HG02852 (cell line): ENCODE measurements at regions not wholly inside any gene's neighbourhood (a gene's known extent, or its start where the extent isn't known, plus 50 kb on each side); places are given as distances from the start of the nearest gene placed in this dataset.

Source experiments
- ATAC-seq: cut with Tn5 transposase; IDR thresholded peaks from one replicate; pipeline ENCODE4 v1.9.1; 2021; ENCODE audit warnings: mild to moderate bottlenecking, moderate library complexity; ENCODE audit not compliant: unreplicated experiment

DNA sequence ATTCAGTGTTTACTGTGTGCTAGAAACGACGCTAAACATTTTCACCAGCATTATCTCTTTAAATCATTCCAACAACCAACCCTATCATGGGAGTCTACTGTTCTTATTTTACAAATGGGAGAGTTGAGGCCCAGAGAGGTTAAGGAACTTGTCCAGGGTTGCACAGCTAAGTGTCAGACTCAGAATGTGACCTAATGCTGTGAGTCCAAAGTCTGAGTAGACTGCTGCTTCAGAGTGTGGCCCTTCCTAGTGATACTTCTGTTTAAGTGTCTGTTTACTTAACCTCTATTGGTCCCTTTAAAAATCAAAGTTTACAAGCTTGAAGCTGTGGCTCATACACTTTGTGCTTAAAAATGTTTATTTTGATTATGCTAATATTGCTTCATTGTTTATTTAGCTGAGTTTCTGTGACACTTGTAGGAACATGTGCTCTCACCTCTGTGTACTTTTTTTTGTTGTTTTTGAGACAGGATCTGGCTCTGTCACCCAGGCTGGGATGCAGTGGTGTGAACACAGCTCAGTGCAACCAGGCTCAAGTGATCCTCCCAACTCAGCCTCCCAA is 84.4 kb upstream of the SYPL1 start:
- no peak for ATAC-seq

DNA sequence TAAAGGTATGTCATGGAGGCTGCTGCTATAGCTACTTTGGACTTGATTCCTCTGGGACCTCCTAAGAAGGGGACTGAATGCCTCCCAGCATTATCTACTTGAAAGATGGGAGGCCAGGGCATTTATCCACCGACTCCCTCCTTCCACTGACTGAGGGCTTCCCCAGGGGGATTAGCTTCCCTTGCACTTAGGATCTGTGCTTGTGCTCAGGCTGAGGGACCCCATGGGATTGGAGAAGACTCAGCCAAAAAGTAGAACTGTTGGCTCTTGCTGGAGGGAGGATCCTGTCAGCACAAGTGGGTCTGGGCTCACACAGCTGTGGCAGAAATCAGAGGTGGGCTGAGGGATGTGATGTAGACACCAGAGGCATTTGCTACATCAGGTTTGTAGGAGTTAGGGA is 81.5 kb upstream of the SYPL1 start:
- ATAC-seq: no peak

DNA sequence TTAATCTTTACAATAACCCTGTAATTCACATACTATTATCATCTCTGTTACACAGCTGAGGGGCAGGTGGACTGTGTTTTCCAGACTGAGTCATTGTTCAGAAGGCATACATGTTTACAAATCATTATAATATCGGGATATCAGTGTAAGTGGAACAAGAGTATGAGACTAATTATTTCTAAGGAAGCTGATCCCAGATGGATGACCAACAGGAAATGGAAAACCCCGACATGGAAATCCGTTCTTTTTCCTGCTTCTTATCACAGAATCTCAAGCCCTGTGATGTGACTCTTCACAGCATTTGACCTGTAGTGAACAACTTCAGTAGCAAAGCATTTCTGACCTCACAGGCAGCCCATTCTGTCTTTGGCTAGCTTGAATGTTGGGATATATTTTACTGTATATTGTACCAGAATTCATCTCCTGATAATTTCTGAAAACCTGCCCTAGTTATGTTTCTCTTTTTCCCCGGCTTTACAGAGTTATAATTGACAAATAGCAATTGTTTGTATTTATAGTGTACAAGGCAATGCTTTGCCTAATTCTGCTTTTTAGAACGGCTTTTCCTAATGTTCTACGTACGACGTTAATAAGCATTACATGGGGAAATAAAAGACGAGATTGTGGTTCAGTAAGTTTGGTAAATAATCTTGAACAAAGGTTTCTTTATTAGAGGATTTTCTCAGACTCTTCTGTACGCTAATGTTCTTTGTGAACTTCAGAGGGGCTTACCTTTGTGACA is 78.6 kb upstream of the SYPL1 start:
- no peak for ATAC-seq

DNA sequence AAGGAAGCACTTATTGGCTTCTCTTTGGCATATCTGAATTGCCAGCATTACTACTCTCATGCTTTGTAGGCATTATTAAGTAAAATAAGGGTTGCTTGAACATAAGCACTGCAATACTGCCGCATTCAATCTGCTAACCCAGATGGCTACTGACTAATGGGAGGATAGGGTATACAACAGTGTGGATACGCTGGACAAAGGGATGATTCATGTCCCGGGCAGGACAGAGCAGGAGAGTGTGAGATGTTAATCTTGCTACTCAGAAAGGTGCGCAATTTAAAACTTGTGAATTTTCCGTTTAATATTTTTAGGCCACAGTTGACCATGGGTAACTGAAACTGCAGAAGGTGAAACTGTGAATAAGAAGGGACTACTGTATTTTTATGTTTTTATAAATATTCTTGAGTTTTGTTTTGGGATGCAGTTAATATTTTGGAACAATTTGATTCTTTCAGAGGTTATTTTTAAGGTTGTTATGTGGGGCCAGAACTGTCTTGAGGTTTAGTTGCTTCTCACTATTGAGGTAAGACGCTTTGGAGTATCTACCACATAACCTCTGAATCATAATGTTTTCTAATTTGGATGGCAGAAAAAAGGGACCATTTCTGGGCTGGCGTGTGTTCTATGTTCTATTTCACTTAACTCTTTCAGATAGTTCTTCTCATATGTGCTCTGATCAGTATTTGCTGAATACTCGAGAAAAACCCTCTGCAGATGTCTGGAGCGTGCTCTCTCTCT is 75.7 kb upstream of the SYPL1 start:
- no peak for ATAC-seq

DNA sequence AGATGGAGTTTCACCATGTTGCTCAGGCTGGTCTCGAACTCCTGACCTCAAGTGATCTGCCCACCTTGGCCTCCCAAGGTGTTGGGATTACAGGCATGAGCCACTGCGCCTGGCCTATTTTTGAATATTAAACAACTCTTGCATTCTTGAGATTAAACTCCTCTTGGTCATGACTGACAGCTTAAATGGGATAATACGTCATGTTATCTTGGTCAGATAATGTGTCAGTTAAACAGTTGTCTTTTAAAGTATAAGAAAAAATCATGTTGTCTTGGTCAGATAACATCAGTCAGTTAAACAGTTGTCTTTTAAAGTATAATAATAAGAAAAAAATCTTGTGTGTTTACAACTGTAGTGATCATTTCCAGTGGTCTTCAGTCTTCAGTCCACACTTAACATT is 73.6 kb upstream of the SYPL1 start:
- no peak for ATAC-seq

DNA sequence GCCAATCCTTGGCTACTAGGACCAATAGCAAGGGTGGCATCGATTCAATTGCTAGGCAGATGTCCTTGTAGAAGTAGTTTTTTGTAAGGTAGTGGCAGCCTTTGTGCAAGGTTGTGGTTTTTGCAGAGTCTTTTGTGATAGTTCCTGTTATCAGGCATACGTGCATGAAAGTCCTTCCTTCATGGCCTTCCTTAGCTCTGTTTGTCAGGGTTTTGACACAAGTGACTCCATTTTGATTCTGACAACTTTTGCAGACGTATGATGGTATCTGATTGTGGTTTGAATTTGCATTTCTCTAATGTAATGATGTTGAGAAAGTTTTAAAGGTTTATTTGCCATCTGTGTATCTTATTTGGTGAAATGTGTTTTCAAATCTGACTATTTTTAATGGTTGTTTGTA is 71.8 kb upstream of the SYPL1 start:
- no peak for ATAC-seq

DNA sequence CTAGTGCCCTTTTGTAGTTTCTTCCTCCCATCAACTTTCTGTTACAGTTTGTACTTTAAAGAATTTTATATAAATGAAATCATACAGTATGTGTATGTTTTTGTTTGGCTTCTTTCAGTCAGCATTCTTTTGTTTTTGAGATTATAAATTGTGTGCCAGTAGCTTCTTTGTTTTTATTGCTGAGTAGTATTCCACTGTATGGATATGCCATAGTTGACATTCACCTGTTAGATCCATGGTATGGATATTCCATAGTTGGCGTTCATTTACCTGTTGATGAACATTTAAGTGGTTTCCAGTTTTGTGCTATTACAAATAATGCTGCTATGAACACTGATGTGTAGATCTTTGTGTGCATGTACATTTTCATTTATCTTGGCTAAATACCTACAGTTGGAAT is 70.8 kb upstream of the SYPL1 start:
- ATAC-seq: no peak

DNA sequence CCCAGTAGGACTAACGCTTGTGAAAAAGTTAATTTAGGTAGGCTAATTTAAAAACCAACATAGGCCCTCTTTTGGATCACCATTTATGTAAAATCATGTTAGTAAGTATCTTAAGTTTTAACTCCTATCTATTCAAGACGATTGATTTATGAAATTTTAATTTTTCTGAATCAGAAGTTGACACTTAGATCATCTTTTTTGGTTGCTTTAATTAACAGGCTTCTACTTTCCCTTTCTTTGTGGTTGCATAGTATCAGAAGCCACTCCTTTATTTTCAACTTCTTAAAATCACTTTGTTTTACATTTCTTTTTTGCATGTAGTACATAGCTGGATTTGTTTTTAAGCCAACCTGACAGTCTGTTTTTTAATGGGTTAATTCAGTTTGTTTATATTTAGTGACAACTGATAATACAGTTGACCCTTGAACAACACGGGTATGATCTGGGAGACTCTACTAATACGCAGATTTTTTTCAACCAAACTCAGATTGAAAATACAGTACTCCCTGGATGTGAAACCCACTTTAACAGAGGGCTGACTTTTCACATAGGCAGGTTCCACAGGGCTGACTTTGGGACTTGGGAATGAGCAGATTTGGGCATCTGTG is 69.7 kb upstream of the SYPL1 start:
- ATAC-seq: no peak

DNA sequence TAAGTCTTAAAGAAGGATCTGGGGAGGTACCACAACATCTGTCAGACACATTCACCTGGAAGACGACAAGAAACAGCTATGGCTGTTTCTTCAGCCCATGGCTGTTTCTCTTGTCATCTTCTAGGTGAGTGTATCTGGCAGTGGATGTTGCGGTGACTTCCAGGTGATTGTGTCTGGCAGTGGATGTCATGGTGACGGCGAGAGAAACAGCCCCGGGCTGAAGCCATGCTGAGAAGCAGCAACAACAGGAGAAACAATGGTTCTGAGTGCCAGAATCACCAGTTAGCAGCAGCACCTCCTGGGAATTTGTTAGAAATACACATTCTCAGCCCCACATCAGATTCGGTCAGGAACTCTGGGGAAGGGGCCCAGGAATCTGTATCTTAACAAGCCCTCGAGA is 68.6 kb upstream of the SYPL1 start:
- ATAC-seq: no peak

DNA sequence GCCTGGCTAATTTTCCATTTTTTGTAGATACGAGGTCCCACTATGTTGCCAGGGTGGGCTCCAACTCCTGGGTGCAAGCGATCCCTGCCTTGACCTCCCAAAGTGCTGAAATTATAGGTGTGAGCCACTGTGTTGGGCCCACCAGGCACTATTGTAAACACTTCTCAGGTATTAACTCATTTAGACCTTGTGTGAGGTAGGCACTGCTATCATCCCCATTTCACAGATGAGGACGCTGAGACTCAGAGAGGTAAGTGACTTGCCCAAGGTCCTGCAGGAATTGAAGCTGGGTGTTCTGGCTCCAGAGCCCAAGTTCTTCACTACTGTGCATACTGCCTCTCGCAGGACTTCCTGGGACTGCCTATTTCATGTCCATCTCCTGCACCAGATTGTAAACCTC is 67.1 kb upstream of the SYPL1 start:
- no peak for ATAC-seq

DNA sequence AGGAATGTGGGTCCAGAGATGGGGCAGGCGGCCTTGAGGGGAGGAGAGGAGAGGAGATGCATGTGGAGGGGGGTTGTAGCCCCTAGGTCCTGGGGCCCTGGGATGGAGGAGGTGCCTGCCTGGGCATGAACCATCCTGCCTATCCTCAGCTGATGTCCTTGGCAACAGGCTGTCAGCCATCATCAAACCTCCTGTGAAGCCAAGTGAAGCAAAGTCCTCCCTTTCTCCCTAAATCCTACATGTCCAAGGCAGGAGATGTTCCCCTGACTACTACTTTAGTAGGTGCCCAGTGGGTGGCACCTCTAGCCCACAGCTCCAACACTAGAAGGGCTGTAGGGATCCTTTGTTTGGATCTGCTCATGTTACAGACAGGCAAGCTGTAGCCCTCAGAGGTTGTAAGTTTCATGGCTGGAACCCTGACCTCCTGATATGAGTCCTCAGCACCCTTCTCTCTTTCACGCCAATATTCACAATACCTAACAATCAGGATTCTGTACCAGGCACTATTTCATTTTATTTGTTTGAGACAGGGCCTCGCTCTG is 66.6 kb upstream of the SYPL1 start:
- no peak for ATAC-seq

DNA sequence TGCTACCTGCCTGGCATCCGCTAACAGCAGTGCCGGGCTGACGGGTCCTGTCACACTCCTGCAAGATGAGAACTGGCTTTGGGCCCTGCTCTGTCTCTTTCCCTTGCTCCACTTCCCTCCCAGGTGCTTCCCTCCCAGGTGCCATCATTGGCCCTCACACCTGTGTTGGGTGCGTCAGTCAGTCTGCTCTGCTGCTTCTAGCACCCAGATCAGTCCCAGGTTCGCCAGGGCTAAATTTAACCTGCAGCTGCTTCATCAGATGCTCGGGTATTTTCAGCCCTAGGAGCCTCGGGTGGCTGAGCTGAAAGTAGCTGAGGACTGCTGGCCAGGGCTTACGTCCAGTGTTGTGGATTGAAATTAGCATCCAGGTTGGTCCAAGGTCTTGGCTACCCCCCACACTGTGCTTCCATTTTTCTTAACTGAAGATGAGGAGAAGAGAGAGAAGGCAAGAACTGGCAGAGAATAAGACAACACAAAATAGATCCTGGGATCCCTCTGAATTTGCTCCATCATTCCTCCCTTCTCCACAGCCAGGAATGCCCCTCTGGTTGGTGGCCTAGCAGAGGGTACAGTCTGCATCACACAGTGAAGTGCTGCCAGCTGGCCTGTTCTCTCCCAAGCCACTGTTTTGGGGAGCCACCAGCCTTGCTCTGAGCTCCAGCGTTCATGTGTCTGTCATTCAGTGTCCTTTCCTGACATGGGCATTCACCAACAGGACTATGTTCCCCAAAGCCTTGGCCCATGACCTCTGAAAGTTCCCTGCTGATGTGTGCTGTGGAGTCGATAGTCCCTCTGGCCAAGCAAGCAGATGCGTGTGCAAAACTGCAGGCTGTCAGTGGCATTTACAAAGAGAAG is 65.9 kb upstream of the SYPL1 start:
- no peak for ATAC-seq

DNA sequence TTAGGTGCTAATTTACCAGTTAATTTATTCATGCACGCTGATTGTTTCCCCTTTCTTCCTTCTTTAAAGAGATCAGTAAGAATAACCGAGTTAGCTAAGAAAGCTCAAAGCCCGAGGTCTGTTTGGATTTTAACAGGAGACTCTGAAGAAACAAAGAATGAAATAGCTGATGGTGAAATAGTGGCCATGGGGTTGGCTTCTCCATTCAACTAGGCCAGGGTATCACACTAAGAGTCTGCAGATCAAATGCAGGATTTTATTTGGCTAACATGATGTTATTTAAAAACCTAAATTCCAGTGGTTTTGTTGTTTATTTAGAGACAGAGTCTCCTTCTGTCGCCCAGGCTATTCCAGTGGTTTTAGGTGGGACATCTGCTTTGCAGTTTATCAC is 65.2 kb upstream of the SYPL1 start:
- ATAC-seq: no peak

DNA sequence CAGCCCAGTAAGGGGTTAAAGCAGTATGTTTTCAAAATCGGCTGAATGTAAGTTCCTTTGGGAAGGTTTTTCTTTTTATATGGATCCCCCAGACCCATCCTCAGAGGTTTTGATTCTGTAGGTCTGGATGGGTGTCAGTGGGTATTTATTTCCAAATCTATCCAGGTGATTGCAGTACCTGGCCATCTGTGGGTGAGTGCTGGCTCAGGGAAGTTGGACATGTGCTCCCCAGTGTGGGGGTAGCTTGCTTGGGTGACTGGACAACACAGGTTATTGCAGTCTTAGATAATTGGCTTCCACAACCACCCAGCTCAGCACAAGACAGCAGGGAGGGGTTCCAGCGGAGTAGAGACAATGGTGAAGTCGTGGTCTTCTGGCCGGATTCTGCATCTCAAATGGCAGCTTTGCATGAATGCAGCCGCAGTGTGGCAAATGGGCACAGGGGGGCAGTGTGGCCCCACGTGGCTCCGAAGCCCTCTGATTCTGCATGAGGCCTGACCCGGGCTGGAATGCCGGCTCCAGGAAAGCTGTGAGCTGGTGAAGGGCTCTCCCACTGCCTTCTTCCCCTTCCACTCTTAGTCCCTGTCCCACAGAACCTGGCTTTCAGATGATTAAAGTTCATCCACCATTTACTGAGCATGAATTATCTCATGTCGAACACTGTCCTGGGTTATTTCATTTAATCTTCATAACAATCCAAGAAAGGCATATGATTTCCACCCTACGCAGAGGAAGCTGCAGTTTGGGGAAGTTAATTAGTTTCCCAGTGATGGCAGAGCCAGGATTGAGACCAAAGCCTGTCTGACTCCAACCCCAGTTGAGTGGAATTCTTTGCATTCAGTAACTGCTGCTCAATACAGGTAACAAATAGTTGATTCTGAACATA is 64.5 kb upstream of the SYPL1 start:
- peak; percentile 65 for ATAC-seq

DNA sequence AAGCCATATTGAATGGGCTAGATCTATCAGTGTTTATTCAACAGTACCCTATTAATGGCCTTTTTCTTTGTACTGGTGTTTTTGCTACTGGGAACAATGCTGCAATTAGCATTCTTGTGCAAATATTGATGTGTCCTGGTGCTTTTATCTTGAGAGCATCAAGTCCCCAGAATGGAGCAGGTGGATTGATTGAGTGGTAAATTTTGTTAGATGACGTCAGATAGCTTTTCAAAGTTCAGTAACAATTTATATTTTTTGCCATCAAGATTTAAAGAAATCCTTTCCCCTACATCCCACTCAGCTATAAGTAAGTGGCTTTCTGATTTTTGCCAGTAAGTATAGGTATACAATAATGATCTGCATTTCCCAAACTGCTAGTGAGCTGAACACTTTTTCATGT is 63.4 kb upstream of the SYPL1 start:
- no peak for ATAC-seq

DNA sequence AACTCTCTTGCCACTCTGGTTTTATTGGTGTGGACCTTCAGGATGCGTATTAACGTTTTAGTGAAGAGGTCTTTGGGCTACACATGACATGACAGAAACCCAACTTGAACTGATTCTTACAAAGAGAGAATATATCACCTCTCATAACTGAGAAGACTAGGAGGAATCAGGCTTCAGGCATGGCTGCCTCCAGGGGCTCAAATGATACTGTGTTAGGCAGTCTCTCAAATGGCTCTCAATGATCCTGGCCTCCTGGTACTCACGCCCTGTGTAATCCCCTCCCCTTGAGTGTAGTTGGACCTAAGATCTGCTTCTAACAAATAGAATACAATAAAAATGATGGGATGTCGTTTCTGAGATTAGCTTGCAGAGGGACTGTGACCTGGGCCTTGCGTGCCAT is 58.5 kb upstream of the SYPL1 start:
- no peak for ATAC-seq

DNA sequence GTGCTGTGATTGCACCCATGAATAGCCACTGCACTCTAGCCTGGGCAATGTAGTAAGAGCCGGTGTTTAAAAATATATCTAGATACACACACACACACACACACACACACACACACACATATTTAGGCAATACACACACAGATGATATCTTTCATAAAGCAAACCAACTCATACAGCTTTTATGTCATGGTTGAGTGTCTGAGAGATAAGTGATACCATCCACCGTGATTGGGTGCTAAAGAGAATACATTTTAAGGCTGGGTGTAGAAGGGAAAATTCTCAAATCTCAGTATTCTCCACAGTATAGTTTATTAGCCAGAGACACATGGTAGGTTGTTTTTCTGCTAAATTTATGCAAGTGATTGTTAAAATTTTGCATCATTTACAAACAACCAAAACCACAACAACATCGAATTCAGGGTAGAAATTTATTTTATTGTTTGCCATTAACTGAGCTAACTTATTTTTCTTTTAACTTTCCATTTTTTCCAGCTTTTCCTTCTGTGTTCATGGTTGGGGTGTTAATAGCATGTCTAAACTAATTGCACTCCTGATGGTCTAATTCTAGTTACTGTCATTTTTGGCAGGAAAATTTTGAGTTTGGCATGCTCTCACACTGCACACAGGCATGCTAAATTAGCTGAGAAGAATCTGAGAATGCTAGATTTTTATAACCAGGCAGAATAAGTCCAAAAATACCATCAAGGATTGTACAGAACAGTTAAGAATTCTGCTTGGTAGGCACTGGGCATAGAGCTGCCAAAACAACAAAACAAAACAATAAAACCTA is 57.9 kb upstream of the SYPL1 start:
- ATAC-seq: no peak

DNA sequence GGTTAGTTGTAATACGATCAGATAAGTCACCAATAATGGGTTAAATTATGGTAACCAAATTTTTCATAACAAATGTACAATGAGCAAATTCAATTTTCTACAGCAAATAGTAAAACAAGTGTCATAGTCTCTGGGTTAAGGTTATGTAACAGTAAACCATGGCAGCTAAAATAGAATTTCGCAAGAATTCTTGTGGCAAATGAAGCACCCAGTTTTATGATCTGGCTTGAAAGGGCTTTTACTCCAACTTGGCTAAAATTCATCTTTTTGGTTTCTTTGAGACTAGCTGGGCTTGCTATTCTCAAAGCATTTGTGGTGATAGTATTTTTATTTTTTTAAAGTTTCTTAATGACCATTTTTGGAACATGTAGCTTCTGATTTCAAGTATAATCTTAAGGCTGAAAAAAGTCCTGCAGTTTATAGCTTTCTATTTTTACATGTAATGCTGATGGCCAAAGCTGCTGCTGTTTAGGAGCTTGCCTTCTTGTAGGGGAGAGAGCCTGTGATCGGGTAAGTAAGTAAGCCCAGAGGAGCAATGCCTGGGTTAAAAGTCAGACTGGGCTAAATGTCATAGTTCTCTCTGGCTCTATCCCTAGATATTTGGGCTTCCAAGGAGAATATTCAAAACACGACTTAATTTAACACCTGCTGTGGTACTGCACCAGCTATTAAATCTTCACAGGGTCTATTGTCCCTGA is 55.5 kb upstream of the SYPL1 start:
- no peak for ATAC-seq
